B cell (primary cell): ENCODE measurements at regions not wholly inside any gene's neighbourhood (a gene's known extent, or its start where the extent isn't known, plus 50 kb on each side); places are given as distances from the start of the nearest gene placed in this dataset.

Experiments used
- ATAC-seq: fragments of 200-7000 bp; cut with Tn5 transposase; one replicate; pipeline ENCODE4 v1.10.0; 2021; ENCODE audit warnings: low read depth, mild to moderate bottlenecking, moderate number of reproducible peaks, moderate library complexity
- CTCF ChIA-PET: fragments of 350-600 bp; sonication (Branson Sonifier 250); formaldehyde crosslinking; loops from one replicate; lab custom pipeline; 2021; ENCODE audit warnings: antibody characterized with exemption, inconsistent platforms; lab: Charles Lee
- POLR2A ChIA-PET: fragments of 350-600 bp; sonication (Branson Sonifier 250); formaldehyde crosslinking; loops from one replicate; lab custom pipeline; 2021; ENCODE audit warnings: antibody characterized with exemption; lab: Charles Lee
- DNase-seq: peaks from one replicate; pipeline ENCODE4 v3.0.0; 2013
- H2AFZ ChIP-seq: 2 replicates; pipeline ENCODE4 v1.6.1; 2012; ENCODE audit warnings: mild to moderate bottlenecking, low read depth, low read length; ENCODE audit not compliant: insufficient read depth, poor library complexity, severe bottlenecking
- H3K27ac ChIP-seq, 2 donors: 1 replicate in 1 of 2; 2 replicates in 1 of 2; pipeline ENCODE4 v1.5.1; 2012 to 2013; ENCODE audit warnings: low read length in 2 of 2, mild to moderate bottlenecking in 2 of 2, moderate library complexity in 1 of 2
- H3K27me3 ChIP-seq, 4 experiments: fragments of 200-600 bp in 1 of 4; sonication (generic) in 1 of 4; replicated peaks in 1 of 4; 1 replicate in 2 of 4; 2 replicates in 2 of 4; pipeline versions ENCODE4 v1.6.1 to v1.7.0; 2013 to 2016; ENCODE audit warnings: low read length in 3 of 4, mild to moderate bottlenecking in 2 of 4, mixed read lengths in 1 of 4, moderate library complexity in 1 of 4; ENCODE audit not compliant: insufficient read depth in 4 of 4, control insufficient read depth in 3 of 4; ENCODE audit errors: control extremely low read depth in 1 of 4
- H3K36me3 ChIP-seq, 2 experiments: replicated peaks in 1 of 2; 1 replicate in 1 of 2; 2 replicates in 1 of 2; pipeline versions ENCODE4 v1.6.1 to v1.7.1; 2013; ENCODE audit warnings: low read length in 1 of 2; ENCODE audit not compliant: insufficient read depth in 2 of 2, control insufficient read depth in 1 of 2; ENCODE audit errors: control extremely low read depth in 1 of 2, extremely low read depth in 1 of 2
- H3K4me1 ChIP-seq, 2 donors: fragments of 200-600 bp in 1 of 2; sonication (generic) in 1 of 2; 1 replicate in 1 of 2; 2 replicates in 1 of 2; pipeline versions ENCODE4 v1.5.1 to v1.6.1; 2013 to 2017; ENCODE audit warnings: low read length in 2 of 2; ENCODE audit not compliant: control insufficient read depth in 2 of 2, insufficient read depth in 2 of 2
- H3K4me2 ChIP-seq: replicated peaks from 2 replicates; pipeline ENCODE3; 2012; ENCODE audit warnings: mild to moderate bottlenecking, low read depth, low read length; ENCODE audit not compliant: poor library complexity, severe bottlenecking
- H3K4me3 ChIP-seq, 5 experiments: fragments of 200-600 bp in 1 of 5; sonication (generic) in 1 of 5; 1 replicate in 3 of 5; 2 replicates in 2 of 5; pipeline versions ENCODE4 v1.5.1 to v1.7.0; 2011 to 2016; ENCODE audit warnings: low read length in 4 of 5, mild to moderate bottlenecking in 4 of 5, low read depth in 2 of 5, control low read depth in 1 of 5, moderate library complexity in 1 of 5; ENCODE audit not compliant: insufficient read depth in 1 of 5; ENCODE audit errors: control extremely low read depth in 1 of 5, extremely low read depth in 1 of 5
- H3K79me2 ChIP-seq: fragments of 200-600 bp; sonication (generic); one replicate; pipeline ENCODE4 v1.6.0; 2016; ENCODE audit warnings: low read length; ENCODE audit not compliant: control insufficient read depth, insufficient read depth
- H3K9ac ChIP-seq: fragments of 200-600 bp; sonication (generic); 2 replicates; pipeline ENCODE4 v1.6.1; 2017; ENCODE audit warnings: mild to moderate bottlenecking, low read length, moderate library complexity
- H3K9me3 ChIP-seq, 3 donors: one replicate each; pipeline versions ENCODE4 v1.6.1 to v1.7.1; 2013; ENCODE audit warnings: low read length in 2 of 3; ENCODE audit not compliant: control insufficient read depth in 2 of 3, insufficient read depth in 1 of 3; ENCODE audit errors: control extremely low read depth in 1 of 3
- H4K20me1 ChIP-seq: 2 replicates; pipeline ENCODE4 v1.6.0; 2012; ENCODE audit warnings: mild to moderate bottlenecking, low read length; ENCODE audit not compliant: insufficient read depth, control insufficient read depth, poor library complexity, severe bottlenecking
- H3K27ac Mint-ChIP-seq: one replicate; pipeline ENCODE4 v1.8.0; 2021; ENCODE audit warnings: mixed read lengths
- H3K27me3 Mint-ChIP-seq: one replicate; pipeline ENCODE4 v1.8.0; 2021; ENCODE audit warnings: mixed read lengths
- H3K4me1 Mint-ChIP-seq: one replicate; pipeline ENCODE4 v1.8.0; 2021; ENCODE audit warnings: mixed read lengths
- H3K4me3 Mint-ChIP-seq: one replicate; pipeline ENCODE4 v1.8.0; 2021; ENCODE audit warnings: mixed read lengths
- H3K9me3 Mint-ChIP-seq: one replicate; pipeline ENCODE4 v1.8.0; 2022; ENCODE audit warnings: mixed read lengths; ENCODE audit not compliant: insufficient read depth
- EZH2 ChIP-seq: IDR thresholded peaks from 2 replicates; pipeline ENCODE4 v1.6.1; 2012; ENCODE audit warnings: borderline replicate concordance, low read depth, mild to moderate bottlenecking, moderate library complexity, low read length; ENCODE audit not compliant: insufficient read depth, poor library complexity, severe bottlenecking
- WGBS: methylation state at CpG from one replicate; pipeline ENCODE4 v1.1.5; 2013; ENCODE audit warnings: missing lambda C conversion rate; ENCODE audit not compliant: insufficient coverage; 5-methylcytosine and 5-hydroxymethylcytosine counted together
- intact Hi-C: fragments of 100-400 bp; cut with micrococcal nuclease; formaldehyde crosslinking; loops from one replicate; pipeline ENCODE4 v1.10.0; 2022
- TF ChIP-seq, protein P1 (sequence below): fragments of 200-600 bp; IDR thresholded peaks from one replicate; pipeline ENCODE4 v1.8.0; 2022; ENCODE audit warnings: antibody characterized with exemption, mild to moderate bottlenecking

DNA sequence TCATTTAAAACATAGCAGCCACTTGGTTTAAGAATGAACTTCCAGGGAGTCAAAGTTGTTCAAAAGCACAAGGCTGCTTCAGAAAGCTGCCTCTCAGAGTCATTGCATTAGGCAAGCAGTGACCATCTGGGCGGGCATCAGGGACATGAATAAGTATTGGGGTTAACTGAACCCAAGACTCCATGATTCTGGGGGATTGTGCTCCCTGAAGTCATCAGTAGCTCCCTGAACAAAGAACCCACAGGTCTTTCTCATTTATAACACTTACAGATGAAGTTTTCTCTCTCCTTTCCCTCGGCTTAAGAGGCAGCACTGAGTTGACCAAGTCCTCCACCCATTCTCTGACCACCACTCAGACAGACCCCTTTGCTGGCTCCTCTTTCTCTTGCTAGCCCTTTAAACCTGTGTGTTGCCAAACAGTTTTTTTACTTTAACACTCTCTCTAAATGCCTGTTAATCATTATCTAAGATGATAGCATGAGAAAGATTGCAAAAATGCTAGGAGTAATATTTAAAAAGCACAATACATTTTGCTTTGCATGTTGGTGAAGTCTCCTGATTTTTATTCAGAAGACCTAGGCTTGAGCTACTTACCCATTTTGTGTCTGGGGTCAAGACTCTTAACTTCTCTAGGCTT, 77.0 kb upstream of the ARHGAP29 start:
- no peaks in the 10 kb centered on the region for H3K9me3 Mint-ChIP-seq
- no peak for TF ChIP-seq EZH2
- TF ChIP-seq, protein P1, sequence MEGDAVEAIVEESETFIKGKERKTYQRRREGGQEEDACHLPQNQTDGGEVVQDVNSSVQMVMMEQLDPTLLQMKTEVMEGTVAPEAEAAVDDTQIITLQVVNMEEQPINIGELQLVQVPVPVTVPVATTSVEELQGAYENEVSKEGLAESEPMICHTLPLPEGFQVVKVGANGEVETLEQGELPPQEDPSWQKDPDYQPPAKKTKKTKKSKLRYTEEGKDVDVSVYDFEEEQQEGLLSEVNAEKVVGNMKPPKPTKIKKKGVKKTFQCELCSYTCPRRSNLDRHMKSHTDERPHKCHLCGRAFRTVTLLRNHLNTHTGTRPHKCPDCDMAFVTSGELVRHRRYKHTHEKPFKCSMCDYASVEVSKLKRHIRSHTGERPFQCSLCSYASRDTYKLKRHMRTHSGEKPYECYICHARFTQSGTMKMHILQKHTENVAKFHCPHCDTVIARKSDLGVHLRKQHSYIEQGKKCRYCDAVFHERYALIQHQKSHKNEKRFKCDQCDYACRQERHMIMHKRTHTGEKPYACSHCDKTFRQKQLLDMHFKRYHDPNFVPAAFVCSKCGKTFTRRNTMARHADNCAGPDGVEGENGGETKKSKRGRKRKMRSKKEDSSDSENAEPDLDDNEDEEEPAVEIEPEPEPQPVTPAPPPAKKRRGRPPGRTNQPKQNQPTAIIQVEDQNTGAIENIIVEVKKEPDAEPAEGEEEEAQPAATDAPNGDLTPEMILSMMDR, result no peak
- H3K4me3 Mint-ChIP-seq, result no peak overlapping the region
- no peaks in the 10 kb centered on the region for H3K79me2 ChIP-seq
- no peaks in the 10 kb centered on the region for H3K36me3 ChIP-seq
- no peak overlapping the region for H3K9ac ChIP-seq
- H3K27ac Mint-ChIP-seq, result no peak overlapping the region
- ATAC-seq, result no peak
- no peaks in the 10 kb centered on the region for H4K20me1 ChIP-seq
- CTCF ChIA-PET, result no interaction called here
- no peak overlapping the region for H2AFZ ChIP-seq
- no peaks in the 10 kb centered on the region for H3K4me1 Mint-ChIP-seq
- H3K4me2 ChIP-seq, result no peak overlapping the region
- POLR2A ChIA-PET, result no interaction called here
- no peaks in the 10 kb centered on the region for H3K9me3 ChIP-seq
- WGBS, result 100% methylated on average over 1 of the region's 2 CpGs
- no peak overlapping the region for H3K27ac ChIP-seq
- intact Hi-C loops, result no loop called here
- H3K4me3 ChIP-seq, result no peak overlapping the region
- DNase-seq, result no peak
- H3K4me1 ChIP-seq, result no peaks in the 10 kb centered on the region
- peaks cover 17% of the 10 kb centered on the region for H3K27me3 Mint-ChIP-seq
- no peaks in the 10 kb centered on the region for H3K27me3 ChIP-seq

DNA sequence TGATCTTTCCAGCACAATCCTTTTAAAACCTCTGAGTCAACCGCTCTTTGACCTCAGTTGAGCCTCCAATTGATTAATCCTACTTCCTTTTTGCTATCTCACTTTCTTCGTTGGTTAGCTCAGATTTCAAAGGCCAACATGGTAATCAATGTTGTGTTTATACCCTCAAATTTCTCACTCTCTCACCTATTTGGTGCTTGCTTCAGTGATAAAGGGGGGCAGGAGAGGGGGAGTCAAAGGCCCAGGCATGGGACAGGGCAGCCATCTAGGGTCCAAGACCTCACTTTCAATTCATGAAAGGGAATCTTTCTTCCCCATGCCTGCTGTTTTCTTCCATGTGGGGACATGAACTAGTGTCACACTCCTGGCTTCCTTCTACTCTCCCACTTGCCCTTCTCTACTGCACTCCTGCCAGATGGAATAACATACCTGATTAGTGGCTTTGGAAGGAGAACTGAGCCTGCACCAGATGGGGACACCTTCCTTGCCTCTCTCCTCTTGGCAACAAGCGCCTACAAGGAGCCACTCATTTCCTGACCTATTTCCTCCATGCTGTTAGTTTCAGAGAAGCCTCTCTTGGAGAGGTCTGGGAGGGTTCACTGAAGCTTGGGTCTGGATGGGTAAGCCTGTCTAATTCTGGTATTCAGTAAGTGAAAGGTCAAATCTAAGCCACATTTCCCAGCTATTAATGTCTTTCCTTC, 73.3 kb upstream of the ARHGAP29 start:
- TF ChIP-seq EZH2, result no peak
- TF ChIP-seq, protein P1, result no peak
- POLR2A ChIA-PET, result no interaction called here
- no peaks in the 10 kb centered on the region for H3K36me3 ChIP-seq
- H2AFZ ChIP-seq, result no peak overlapping the region
- no peak overlapping the region for H3K4me3 ChIP-seq
- H3K4me1 Mint-ChIP-seq, result no peaks in the 10 kb centered on the region
- no peak overlapping the region for H3K4me2 ChIP-seq
- H3K4me1 ChIP-seq, result no peaks in the 10 kb centered on the region
- no peak overlapping the region for H3K27ac ChIP-seq
- peaks cover 6% of the 10 kb centered on the region for H3K27me3 Mint-ChIP-seq
- no peaks in the 10 kb centered on the region for H3K79me2 ChIP-seq
- WGBS, result 100% methylated on average over 1 of the region's 3 CpGs
- no peaks in the 10 kb centered on the region for H3K9me3 Mint-ChIP-seq
- H3K27ac Mint-ChIP-seq, result no peak overlapping the region
- no peaks in the 10 kb centered on the region for H3K9me3 ChIP-seq
- H4K20me1 ChIP-seq, result no peaks in the 10 kb centered on the region
- H3K27me3 ChIP-seq, result no peaks in the 10 kb centered on the region
- H3K9ac ChIP-seq, result no peak overlapping the region
- no peak for DNase-seq
- H3K4me3 Mint-ChIP-seq, result no peak overlapping the region
- no peak for ATAC-seq
- intact Hi-C loops, result no loop called here
- CTCF ChIA-PET, result interaction anchor here (0.8 kb wide), 1 partner anchor 10 kb away, joined by 3 read pairs; no protein-coding TSS in a partner anchor
